ES-I3 (cell line): ENCODE measurements at regions not wholly inside any gene's neighbourhood (a gene's known extent, or its start where the extent isn't known, plus 50 kb on each side); places are given as distances from the start of the nearest gene placed in this dataset.
A peak's percentile ranks its signal among the peaks of the same experiment; 100 is the strongest.
"Not testable (repeated sequence)": the region's sequence is repeated elsewhere in the genome, so short reads cannot be mapped to it uniquely, and the experiment has no call there.

Experiments
- H3K36me3 ChIP-seq: 2 replicates; pipeline ENCODE4 v1.6.1; 2013; ENCODE audit warnings: mild to moderate bottlenecking, low read length, control low read depth, moderate library complexity; ENCODE audit not compliant: insufficient read depth
- H3K4me1 ChIP-seq: 2 replicates; pipeline ENCODE4 v1.6.1; 2013; ENCODE audit warnings: mild to moderate bottlenecking, control low read depth, low read length; ENCODE audit not compliant: insufficient read depth
- H3K9ac ChIP-seq: 2 replicates; pipeline ENCODE4 v1.6.1; 2013; ENCODE audit warnings: low read depth, mild to moderate bottlenecking, low read length, moderate library complexity
- H3K9me3 ChIP-seq: 2 replicates; pipeline ENCODE4 v1.6.1; 2013; ENCODE audit warnings: mild to moderate bottlenecking, low read length, moderate library complexity; ENCODE audit not compliant: control insufficient read depth, insufficient read depth

DNA sequence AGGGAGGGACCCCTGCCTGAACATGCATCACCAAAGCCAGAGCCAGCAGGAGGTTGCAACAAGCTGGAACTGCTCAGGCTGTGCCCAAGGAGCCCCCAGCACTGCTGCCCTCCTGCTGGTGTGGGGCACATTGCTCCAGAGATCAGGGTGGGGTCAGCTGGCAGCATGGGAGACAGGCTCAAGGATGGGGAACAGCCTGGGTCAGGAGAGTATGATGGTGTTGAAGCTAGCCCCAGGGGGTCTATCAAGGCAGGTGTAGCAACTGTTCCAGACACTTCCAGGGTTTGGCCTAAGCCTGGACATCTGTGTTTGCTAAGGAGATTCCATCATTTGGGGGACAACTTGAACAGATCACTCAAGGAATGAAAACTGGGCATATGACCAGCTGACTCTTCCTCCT is 133.1 kb downstream of the ATPSCKMT start:
- no peak overlapping the region for H3K9ac ChIP-seq
- H3K36me3 ChIP-seq, result no peaks in the 10 kb centered on the region
- H3K4me1 ChIP-seq, result no peaks in the 10 kb centered on the region
- H3K9me3 ChIP-seq, result no peaks in the 10 kb centered on the region

DNA sequence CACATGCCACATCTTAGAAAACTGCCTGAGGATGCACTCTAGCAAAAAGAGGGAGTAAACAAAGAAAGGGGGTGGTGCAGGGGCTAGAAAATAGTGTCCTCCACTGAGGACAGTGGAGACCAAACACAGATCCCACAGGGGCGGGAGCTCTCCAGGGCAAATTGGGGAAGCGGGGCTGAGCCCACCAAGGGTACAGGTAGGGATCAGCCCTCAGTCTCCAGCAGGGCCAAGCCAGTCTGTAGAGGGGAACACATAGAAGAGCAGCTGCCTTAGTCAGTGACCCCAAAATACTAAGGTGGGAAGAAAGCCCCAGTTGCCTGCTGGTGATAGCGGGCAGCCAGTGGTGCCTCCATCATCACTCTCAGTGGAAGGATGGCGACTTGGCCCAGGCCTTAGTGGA is 134.0 kb downstream of the ATPSCKMT start:
- Histone ChIP-seq H3K36me3 (no peaks in the 10 kb centered on the region), H3K9ac (no peak overlapping the region), H3K9me3 (no peaks in the 10 kb centered on the region), H3K4me1 (no peaks in the 10 kb centered on the region)

DNA sequence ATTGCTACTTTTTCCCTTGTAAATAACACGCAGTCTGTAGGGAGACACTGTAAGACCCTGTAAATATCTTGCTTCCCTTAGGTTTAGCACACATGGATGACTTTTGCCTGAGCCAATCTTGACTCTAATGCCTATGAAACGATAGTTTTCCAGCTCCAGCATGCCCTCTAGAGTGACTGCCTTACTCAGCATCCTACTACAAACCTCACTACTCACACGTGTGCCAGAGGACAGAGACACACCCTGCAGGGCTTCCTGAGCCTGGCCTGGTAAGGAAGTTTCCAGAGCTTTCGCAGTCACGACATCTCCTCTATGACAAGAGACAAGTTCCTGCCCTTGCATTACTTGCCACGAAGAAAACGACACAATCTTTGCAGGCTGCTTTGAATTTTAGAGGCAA is 138.1 kb downstream of the ATPSCKMT start:
- no peak overlapping the region for H3K9ac ChIP-seq
- no peaks in the 10 kb centered on the region for H3K4me1 ChIP-seq
- H3K36me3 ChIP-seq, result no peaks in the 10 kb centered on the region
- no peaks in the 10 kb centered on the region for H3K9me3 ChIP-seq

DNA sequence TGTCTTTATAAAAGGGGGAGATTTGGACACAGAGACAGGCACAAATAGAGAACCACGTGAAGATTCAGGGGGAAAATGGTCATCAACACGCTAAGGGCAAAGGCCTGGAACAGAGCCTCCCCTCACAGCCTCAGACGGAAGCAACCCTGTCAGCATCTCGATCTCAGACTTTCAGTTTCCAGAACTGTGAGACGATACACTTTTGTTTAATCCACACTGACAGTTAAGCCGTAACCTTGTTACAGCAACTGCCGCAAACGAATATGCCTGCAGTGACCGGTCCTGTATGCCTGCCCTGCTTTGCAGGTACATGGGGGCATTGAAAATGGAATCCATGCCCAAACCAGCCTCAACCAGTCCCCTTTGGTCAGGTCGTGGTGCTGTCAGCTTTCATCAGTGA is 139.5 kb downstream of the ATPSCKMT start:
- H3K4me1 ChIP-seq, result no peaks in the 10 kb centered on the region
- no peak overlapping the region for H3K9ac ChIP-seq
- no peaks in the 10 kb centered on the region for H3K36me3 ChIP-seq
- no peaks in the 10 kb centered on the region for H3K9me3 ChIP-seq

DNA sequence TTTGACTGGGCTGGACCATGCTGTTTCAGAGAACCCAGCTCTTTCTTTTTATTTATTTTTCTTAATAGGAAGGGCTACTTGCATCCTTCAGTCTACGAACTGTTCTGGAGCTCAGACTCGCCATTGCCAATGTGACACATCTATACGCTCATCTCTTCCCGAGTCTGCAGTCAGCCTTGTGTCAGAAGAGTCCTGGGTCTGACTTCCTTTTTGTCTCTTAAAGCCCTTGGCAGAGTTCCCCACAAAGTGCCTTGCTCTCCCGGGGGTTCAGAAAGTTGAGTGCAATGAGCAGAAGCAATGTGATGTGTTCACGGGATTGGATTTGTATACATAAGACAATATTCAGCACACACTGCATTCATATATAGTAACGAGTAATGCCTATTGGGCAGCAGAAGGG is 140.4 kb downstream of the ATPSCKMT start:
- Histone ChIP-seq H3K9me3 (no peaks in the 10 kb centered on the region), H3K4me1 (peaks cover 9% of the 10 kb centered on the region)

DNA sequence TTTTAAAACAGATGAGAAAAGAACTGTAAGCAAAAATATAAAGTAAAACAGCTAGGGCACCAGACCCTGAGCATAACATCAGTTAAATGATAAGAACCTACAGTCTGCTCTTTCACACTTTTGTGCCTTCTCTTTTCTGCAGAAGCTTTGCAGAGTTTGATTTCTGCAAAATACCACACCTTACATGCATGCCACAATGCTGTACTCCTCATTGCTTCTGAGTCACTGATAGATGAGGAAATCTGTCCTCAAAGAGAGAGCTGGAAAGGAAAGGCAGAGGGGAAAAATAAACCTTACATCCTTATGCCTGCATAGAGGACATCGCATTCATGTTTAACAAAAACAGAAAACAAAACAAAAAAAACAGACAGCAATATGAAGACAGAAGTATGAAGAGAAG is 142.9 kb downstream of the ATPSCKMT start:
- H3K9me3 ChIP-seq, result no peaks in the 10 kb centered on the region
- no peaks in the 10 kb centered on the region for H3K36me3 ChIP-seq
- peaks cover 24% of the 10 kb centered on the region for H3K4me1 ChIP-seq
- no peak overlapping the region for H3K9ac ChIP-seq

More for the DNA sequence above, 140.4 kb downstream of the ATPSCKMT start:
- Histone ChIP-seq H3K36me3 (no peaks in the 10 kb centered on the region), H3K9ac (no peak overlapping the region)

DNA sequence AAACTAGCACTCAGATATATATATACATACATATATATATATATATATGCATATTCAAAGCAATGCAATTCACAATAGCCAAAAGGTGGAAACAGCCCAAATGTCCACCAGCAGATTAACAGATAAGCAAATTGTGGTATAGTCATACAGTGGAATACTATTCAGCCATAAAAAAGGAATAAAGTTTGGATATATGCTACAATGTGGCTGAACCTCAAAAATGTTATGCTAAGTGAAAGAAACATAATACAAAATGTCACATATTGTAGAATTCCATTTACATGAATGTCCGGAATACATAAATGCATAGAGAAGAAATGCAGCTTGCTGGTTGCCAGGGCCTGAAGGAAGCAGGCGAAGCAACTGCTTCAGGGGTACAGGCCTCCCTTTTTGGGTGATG is 143.4 kb downstream of the ATPSCKMT start:
- peaks cover 29% of the 10 kb centered on the region for H3K4me1 ChIP-seq
- no peaks in the 10 kb centered on the region for H3K36me3 ChIP-seq
- peaks cover 2% of the 10 kb centered on the region; the same call in 1 of the 2 replicates for H3K9me3 ChIP-seq
- no peak overlapping the region for H3K9ac ChIP-seq

DNA sequence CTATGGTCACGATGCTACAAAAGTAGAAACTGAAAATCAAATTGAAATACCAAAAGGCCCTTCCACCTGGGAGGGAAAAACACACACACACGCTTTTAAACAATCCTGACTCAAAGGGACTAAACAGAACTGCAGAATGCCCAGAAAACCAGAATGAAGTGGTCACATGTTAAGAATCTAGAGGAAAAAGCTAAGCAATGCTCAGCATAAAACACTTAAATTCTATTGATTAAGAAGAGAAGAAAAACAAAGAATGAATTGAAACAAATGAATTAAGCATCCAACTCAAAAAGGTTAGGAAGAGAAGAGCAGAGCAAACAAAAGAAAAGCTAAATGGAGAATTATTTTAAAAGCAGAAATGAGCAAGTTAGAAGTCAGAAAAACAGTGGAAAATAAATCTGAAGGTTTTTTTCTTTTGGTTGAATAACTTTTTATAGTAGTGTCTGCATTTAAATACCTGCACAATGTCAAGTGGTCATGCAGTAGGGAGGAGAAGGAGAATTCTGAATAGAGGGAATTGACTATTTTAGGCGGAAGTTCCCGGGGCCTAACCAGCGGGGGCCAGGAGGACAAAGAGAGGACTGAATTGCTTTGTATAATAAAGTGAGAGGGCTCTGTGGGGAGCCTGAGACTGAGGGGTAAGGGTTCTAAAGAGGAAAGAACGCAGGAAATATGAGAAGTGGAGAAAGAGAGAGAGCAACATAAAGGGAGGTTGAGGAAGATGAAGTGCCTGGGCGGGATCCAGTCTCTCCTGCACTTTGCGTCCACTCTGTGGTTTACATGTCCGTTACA is 146.8 kb downstream of the ATPSCKMT start:
- Histone ChIP-seq H3K4me1 (peaks cover 29% of the 10 kb centered on the region), H3K9ac (peak overlapping the region; percentile 34), H3K9me3 (peaks cover 23% of the 10 kb centered on the region), H3K36me3 (no peaks in the 10 kb centered on the region)

DNA sequence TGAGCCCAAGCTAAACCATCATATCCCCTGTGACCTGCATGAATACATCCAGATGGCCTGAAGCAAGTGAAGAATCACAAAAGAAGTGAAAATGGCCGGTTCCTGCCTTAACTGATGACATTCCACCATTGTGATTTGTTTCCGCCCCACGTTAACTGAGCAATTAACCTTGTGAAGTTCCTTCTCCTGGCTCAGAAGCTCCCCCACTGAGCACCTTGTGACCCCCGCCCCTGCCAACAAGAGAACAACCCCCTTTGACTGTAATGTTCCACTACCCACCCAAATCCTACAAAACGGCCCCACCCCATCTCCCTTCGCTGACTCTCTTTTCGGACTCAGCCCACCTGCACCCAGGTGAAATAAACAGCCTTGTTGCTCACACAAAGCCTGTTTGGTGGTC is 147.5 kb downstream of the ATPSCKMT start:
- peaks cover 29% of the 10 kb centered on the region for H3K4me1 ChIP-seq
- peaks cover 23% of the 10 kb centered on the region for H3K9me3 ChIP-seq
- peak overlapping the region; percentile 34 for H3K9ac ChIP-seq
- not testable (repeated sequence) for H3K36me3 ChIP-seq

DNA sequence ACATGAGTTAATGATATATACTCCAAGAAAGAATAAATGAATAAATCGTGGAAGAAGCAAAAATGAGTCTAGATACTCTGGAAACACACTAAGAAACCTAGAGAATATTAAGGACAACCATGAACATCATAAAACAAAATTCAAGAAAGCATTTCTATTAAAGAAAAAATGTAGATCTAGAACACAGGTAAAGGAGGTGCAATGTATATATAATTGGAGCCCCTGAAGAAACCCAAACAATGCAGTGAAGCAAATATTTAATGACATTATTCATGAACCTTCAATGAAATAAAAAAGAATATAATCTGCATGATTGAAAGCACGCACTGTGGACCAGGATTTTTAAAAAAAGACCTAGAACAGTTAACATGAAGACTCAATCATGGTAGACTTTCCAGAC is 150.1 kb downstream of the ATPSCKMT start:
- Histone ChIP-seq H3K4me1 (peaks cover 22% of the 10 kb centered on the region), H3K36me3 (no peaks in the 10 kb centered on the region), H3K9me3 (peaks cover 23% of the 10 kb centered on the region), H3K9ac (no peak overlapping the region)

DNA sequence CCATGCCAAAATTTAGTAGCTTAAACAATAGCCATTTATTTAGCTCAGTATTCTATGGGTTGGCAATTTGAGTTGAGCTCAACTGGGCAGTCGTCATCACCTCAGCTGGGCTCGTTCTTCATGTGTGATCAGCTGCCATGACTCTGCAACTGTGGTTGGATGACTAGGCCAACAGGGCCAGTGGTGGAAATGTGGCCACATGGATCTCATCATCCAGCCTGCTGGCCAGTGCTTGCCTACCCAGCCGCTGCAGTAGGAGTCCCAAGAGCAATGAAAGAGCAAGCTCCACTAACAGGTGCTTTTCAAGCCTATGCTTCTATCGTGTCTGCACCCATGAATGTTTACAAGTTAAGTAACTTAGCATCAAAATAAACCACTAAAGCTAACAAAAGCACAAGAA is 158.0 kb downstream of the ATPSCKMT start:
- no peak overlapping the region for H3K9ac ChIP-seq
- no peaks in the 10 kb centered on the region for H3K36me3 ChIP-seq
- no peaks in the 10 kb centered on the region for H3K4me1 ChIP-seq
- H3K9me3 ChIP-seq, result peaks cover 8% of the 10 kb centered on the region; the same call in 1 of the 2 replicates

DNA sequence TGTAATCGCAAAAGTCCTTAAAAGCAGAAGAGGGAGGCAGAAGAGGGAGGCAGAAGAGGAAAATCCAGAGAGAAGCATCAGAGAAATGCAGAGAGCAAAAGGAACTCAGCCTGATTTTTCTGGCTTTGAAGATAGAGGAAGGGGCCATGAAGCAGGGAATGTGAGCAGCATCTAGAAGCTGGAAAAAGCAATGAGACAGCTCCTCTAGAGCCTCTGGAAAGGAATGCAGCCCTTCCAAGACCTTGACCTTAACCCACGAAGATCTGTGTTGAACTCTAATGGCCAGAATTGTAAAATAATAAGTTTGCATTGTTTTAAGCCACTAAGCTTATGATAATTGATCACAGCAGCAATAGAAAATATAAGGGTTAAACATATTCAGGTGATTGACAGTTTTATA is 159.6 kb downstream of the ATPSCKMT start:
- no peaks in the 10 kb centered on the region for H3K36me3 ChIP-seq
- peaks cover 8% of the 10 kb centered on the region; the same call in 1 of the 2 replicates for H3K9me3 ChIP-seq
- no peak overlapping the region for H3K9ac ChIP-seq
- no peaks in the 10 kb centered on the region for H3K4me1 ChIP-seq

DNA sequence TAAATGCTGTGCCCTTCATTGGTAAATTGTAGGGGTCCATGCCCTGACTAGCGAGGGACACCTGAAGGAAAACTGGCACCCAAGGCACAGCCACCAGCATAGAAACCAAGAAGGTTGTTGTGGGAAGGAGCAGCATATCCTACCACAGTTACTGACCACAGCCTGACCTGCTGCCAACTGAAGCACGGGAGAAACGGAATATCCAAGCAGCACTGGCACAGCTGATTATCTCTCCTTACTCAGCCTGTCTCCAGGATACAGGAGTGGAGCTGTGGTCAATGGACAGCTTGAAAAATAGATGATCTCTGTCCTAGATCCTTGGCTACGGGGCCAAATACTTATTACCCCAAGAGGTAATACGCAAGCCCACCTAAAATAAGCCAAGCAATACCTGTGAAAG is 164.5 kb downstream of the ATPSCKMT start:
- Histone ChIP-seq H3K9me3 (peaks cover 4% of the 10 kb centered on the region; the same call in 1 of the 2 replicates), H3K4me1 (no peaks in the 10 kb centered on the region), H3K36me3 (no peaks in the 10 kb centered on the region), H3K9ac (no peak overlapping the region)

DNA sequence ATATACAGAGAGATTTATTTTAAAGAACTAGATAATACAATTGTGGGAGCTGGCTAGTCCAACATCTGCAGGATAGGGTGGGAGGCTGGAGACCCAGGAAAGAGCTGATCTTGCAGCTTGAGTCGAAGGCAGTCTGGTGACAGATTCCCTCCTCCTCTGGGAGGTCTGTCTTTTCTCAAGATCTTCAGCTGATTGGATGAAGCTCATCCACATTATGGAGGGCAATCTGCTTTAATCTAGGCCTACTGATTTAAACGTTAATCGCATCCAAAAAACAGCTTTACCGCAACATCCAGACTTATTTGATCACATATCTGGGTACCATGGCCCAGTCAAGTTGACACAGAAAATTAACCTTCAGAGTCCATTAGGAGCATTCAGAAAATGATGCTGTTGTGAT is 168.1 kb downstream of the ATPSCKMT start:
- H3K9ac ChIP-seq, result no peak overlapping the region
- no peaks in the 10 kb centered on the region for H3K9me3 ChIP-seq
- H3K36me3 ChIP-seq, result no peaks in the 10 kb centered on the region
- no peaks in the 10 kb centered on the region for H3K4me1 ChIP-seq

DNA sequence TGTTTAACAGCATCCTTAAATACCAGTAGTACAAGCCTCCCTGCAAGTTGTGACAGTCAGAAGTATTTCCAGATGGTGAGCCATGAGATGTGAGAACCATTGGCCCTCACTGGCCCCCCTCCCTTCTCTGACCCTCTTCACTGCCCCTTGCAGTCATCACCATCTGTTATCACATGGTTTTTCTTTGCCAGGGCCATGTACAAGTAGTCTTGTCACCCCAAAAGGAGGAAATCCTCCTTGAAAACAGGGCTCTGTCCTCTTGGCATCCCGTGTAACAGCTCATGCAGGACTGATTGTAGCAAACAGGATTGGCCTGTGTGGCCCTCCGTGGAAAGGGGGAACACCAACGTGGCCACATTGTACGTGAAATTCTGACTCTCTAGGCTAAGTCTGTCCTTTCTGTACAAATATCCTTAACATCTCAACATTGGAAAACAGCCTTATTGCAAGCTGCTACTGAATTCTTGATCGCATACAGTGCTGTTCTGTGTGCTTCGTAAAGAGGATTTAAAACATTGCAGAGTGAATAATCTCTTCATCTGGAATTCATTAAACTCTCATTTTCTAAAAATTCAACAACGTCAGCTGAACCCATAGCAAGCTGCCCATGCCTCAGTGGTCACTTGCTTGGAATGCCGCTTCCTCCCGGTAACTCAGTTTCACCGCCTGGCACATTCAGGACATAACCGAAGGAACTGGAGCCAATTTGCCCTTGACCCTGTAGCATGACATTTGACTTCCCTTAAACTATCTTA is 171.7 kb downstream of the ATPSCKMT start:
- H3K9ac ChIP-seq, result no peak overlapping the region
- no peaks in the 10 kb centered on the region for H3K9me3 ChIP-seq
- no peaks in the 10 kb centered on the region for H3K36me3 ChIP-seq
- no peaks in the 10 kb centered on the region for H3K4me1 ChIP-seq
